Activated CD4-positive, alpha-beta T cell treated with anti-CD3 and anti-CD28 coated beads, Interleukin-2, amount 50 U/mL, for 4 hours (primary cell): ENCODE measurements at regions not wholly inside any gene's neighbourhood (a gene's known extent, or its start where the extent isn't known, plus 50 kb on each side); places are given as distances from the start of the nearest gene placed in this dataset.

Experiments
- DNase-seq, 2 experiments: peaks; one replicate each; pipeline ENCODE4 v3.0.0-alpha.2; 2020

- no peak for DNase-seq
Observed at GRCh38 chr22:48139776-48140175, 1377.3 kb downstream of the TBC1D22A start.

- no peak for DNase-seq
Observed at GRCh38 chr22:48138855-48139254, 1376.4 kb downstream of the TBC1D22A start.

- DNase-seq: no peak
Observed at GRCh38 chr22:48138427-48138826, 1376.0 kb downstream of the TBC1D22A start.

GRCh38 chr22:48137640-48138039 is 1375.2 kb downstream of the TBC1D22A start:
- DNase-seq: no peak

GRCh38 chr22:48135592-48135991 is 1373.1 kb downstream of the TBC1D22A start:
- DNase-seq: no peak

GRCh38 chr22:48125416-48125815 is 1363.0 kb downstream of the TBC1D22A start:
- no peak for DNase-seq

GRCh38 chr22:48121984-48122383 is 1359.5 kb downstream of the TBC1D22A start:
- DNase-seq: no peak

- no peak for DNase-seq
Observed at GRCh38 chr22:48118654-48119053, 1356.2 kb downstream of the TBC1D22A start.

GRCh38 chr22:48116871-48117270 is 1354.4 kb downstream of the TBC1D22A start:
- no peak for DNase-seq

GRCh38 chr22:48112687-48113521 is 1350.5 kb downstream of the TBC1D22A start:
- DNase-seq: no peak

- no peak for DNase-seq
Observed at GRCh38 chr22:48106715-48107259, 1344.3 kb downstream of the TBC1D22A start.

- no peak for DNase-seq
Observed at GRCh38 chr22:48106215-48106614, 1343.8 kb downstream of the TBC1D22A start.

GRCh38 chr22:48105259-48105658 is 1342.8 kb downstream of the TBC1D22A start:
- no peak for DNase-seq

- DNase-seq: no peak
Observed at GRCh38 chr22:48104766-48105165, 1342.3 kb downstream of the TBC1D22A start.

GRCh38 chr22:48104102-48104738 is 1341.8 kb downstream of the TBC1D22A start:
- DNase-seq: no peak

- DNase-seq: no peak
Observed at GRCh38 chr22:48103126-48103875, 1340.9 kb downstream of the TBC1D22A start.

- no peak for DNase-seq
Observed at GRCh38 chr22:48102581-48102980, 1340.1 kb downstream of the TBC1D22A start.

GRCh38 chr22:48101704-48102103 is 1339.3 kb downstream of the TBC1D22A start:
- no peak for DNase-seq

- no peak for DNase-seq
Observed at GRCh38 chr22:48100685-48101417, 1338.4 kb downstream of the TBC1D22A start.

GRCh38 chr22:48099671-48100070 is 1337.2 kb downstream of the TBC1D22A start:
- no peak for DNase-seq

GRCh38 chr22:48099251-48099650 is 1336.8 kb downstream of the TBC1D22A start:
- no peak for DNase-seq

- DNase-seq: no peak
Observed at GRCh38 chr22:48098921-48099245, 1336.4 kb downstream of the TBC1D22A start.
